PC-3 (cell line): ENCODE measurements at regions not wholly inside any gene's neighbourhood (a gene's known extent, or its start where the extent isn't known, plus 50 kb on each side); places are given as distances from the start of the nearest gene placed in this dataset.

ENCODE experiments used
- CTCF ChIP-seq: fragments of 300-600 bp; sonication (generic); conservative IDR thresholded peaks from 2 replicates; pipeline ENCODE4 v1.5.1; 2017; ENCODE audit warnings: antibody characterized with exemption, low read depth, mild to moderate bottlenecking, low read length
- EZH2phosphoT487 ChIP-seq: fragments of 300-600 bp; sonication (generic); IDR thresholded peaks from 2 replicates; pipeline ENCODE4 v1.6.1; 2018; ENCODE audit warnings: mild to moderate bottlenecking, antibody characterized with exemption, low read length, borderline replicate concordance

- TF ChIP-seq CTCF (no peak), EZH2phosphoT487 (no peak)
These were observed 151.6 kb upstream of the MAP1B start for GRCh38 chr5:71955723-71956122.
